Ramos (cell line): ENCODE measurements at regions not wholly inside any gene's neighbourhood (a gene's known extent, or its start where the extent isn't known, plus 50 kb on each side); places are given as distances from the start of the nearest gene placed in this dataset.
"Not testable (repeated sequence)": the region's sequence is repeated elsewhere in the genome, so short reads cannot be mapped to it uniquely, and the experiment has no call there.

ENCODE experiments used
- in situ Hi-C: fragments of 300-500 bp; cut with MboI; formaldehyde crosslinking; loops from one replicate; pipeline ENCODE4 v1.14.3; 2022; ENCODE audit warnings: low sequenced_read_pairs; ENCODE audit not compliant: unreplicated experiment

DNA sequence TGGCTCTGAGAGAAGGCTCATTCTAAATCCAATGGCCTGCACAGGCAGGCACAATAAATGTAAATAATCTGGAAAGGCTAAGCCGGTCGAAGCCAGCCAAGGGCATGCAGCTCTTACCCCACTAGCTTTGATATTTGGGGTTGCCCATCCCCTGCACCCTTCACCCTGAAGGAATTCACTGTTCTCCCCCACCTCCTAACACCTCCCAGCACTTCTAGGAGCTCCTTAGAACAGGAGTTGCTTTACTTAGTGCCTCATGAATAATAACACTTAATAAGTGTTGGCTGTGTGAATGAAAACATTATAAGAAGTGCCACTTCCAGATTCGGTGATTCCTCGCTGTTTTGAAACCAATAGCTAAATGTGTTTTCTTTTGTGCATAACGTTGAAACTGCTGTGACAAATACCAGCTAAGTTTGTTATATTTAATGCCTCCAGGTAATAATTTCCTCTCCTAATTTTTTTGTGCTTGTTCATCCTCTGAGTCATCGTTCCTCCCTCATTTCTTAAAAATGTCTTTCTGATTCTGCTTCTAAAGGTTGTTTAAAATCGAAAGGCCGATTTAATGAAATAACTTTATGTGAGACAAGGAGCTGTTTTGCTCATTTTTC is 458.8 kb downstream of the METTL4 start:
- in situ Hi-C loops: loop anchor here (25.0 kb wide), 1 partner anchor 225 kb away; no protein-coding TSS in a partner anchor

GRCh38 chr18:2114289-2114688 is 457.0 kb downstream of the METTL4 start:
- in situ Hi-C loops: loop anchor here (25.0 kb wide), 1 partner anchor 223 kb away; no protein-coding TSS in a partner anchor

GRCh38 chr18:2114765-2115164 is 456.5 kb downstream of the METTL4 start:
- in situ Hi-C loops: loop anchor here (25.0 kb wide), 1 partner anchor 223 kb away; no protein-coding TSS in a partner anchor

DNA sequence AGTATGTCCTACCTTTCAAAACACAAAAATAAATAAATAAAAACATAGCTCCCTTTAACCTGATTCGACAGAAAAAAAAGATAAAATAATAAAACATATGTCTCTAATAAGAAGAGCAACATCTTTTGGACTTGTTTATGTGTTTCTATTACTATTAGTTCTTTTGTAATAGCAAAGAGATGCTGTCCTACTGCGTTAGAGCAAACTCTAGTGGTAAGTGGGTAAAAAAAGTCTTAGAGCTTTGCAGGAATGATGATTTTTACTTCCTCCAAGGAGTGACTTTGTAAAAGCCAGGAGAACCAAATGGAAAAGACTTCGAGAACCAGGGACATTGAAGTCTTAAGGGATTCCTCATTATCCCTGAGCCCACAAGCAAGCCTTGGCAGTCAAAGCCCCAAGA is 450.1 kb downstream of the METTL4 start:
- in situ Hi-C loops: loop anchor here (25.0 kb wide), 1 partner anchor 216 kb away; no protein-coding TSS in a partner anchor

- in situ Hi-C loops: loop anchor here (25.0 kb wide), 1 partner anchor 214 kb away; no protein-coding TSS in a partner anchor
These were observed 448.2 kb downstream of the METTL4 start for GRCh38 chr18:2123077-2123476.

DNA sequence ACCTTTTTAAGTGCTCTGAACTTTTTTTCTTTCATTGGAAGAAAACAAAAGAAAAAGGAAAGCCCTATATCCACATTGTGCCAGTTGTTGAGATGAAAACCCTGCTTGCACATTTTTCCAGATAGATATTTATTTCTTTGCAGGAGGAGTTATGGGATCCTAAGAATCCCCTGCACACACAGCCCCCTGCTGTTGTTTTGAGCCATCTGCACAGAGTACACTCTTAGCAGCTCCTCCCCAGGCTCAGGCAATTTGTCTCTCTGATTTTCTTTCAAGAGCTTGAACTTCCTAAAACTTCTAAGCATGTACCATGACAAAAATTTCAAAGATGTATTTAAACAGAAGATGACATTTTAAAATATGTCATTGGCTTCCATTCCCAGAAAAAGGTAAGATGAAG is 436.9 kb downstream of the METTL4 start:
- in situ Hi-C loops: no loop called here

- in situ Hi-C loops: no loop called here
These were observed 436.0 kb downstream of the METTL4 start for GRCh38 chr18:2135309-2135708.

- in situ Hi-C loops: no loop called here
These were observed 432.8 kb downstream of the METTL4 start for GRCh38 chr18:2138552-2138951.

GRCh38 chr18:2139691-2140090 is 431.6 kb downstream of the METTL4 start:
- in situ Hi-C loops: no loop called here

GRCh38 chr18:2143636-2144035 is 427.7 kb downstream of the METTL4 start:
- in situ Hi-C loops: no loop called here

GRCh38 chr18:2144811-2145210 is 426.5 kb downstream of the METTL4 start:
- in situ Hi-C loops: no loop called here

DNA sequence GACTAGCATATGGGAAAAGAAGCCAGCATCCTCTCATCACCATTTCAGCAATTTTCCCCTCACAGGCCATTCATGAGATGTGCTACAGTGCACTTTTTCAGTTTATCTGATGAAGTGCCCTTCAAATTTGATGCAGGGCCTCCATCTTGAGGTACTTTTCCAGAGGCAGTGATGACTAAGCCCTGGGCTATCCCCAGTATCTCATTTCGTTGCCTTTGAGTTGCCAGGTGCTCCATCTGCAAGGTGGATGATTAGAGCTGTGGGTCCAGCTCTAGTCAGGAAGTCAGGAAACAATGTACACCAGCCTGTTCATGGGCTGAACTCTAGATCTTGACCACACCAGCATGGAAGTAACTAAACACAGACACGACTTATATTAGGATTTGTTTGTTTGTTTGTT is 425.2 kb downstream of the METTL4 start:
- in situ Hi-C loops: no loop called here

DNA sequence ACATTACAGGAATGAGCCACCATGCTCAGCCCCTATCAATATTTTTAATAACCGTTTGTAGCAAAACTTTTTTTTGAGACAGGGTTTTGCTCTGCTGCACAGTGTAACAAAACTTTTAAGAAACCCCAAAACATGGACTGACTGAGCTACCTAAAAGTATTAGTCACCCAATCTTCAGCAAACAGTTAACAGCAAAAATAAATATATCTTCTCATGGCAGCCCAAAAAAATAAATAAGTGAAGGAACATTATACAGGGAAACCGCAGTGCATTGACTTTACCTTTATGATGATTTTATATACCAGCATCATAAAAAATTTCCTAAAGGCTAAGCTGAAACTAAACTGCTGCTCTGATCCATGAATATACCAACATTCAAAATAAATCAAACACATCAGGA is 424.6 kb downstream of the METTL4 start:
- in situ Hi-C loops: no loop called here

DNA sequence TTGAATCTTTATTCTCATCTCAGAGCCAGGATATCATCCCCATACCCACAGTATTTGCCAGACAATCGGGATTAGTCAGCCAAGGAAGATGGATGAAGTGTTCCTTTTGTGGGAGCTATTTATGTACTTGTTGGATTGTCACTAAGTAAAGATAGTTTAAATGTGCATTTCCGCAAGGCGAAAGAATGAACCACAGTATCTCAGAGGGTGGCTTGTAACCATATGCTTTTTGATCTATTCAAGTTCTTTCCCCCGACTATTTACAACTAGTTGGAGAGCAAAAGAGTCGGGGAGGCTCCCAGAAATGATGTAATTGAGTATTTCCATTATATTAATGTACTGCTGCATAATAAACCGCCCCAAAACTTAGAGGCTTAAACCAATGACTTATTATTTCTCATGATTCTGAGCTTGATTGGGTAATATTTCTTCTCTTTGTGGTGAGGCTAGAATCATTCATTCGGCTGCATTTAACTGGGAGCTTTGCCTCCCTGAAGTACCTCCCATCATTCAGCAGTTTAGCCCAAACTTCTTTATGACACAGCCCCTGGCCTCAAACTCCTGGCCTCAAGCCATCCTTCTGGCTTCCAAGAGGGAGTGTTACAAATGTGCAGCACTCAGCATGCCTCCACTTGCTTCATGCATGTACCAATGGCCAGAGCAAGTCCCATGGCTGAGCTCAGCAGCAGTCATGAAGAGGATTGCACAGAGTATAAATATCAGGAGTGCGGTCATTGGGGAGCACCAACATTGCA is 423.7 kb downstream of the METTL4 start:
- in situ Hi-C loops: no loop called here

DNA sequence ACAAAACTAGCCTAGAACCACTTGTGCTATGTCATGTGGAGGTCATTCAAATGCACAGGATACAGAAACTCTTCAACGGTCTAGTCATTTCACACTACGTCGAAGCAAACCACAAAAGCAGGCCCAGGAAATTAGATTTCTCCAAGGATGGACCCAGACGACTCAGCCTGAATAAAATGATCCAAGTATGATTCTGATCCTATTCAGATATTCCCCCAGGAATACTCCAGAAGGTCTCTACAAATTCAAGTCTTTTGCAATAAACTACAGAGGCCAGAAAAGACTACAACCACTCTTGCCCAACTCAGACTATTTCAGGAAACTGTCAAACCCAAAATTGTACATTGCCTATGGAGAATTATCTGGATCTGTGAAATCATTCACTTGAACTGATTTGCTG is 422.5 kb downstream of the METTL4 start:
- in situ Hi-C loops: no loop called here

DNA sequence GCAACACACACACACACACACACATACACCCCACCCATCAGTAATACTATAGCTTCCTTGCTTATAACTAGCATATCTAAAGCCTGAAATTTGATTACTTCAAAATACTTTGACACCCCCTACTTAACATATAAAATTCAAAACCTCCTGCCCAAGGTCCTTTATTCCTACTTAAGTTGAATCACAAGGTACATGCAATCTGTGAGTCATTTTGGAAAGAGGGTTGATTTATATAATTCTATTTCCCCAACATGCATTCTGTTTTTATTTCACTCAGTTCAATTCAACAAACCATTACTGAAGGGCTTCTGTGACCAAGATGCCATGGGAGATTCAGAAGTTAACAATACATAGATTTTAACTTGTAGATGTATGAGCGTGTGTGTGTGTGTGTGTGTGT is 420.7 kb downstream of the METTL4 start:
- in situ Hi-C loops: no loop called here

DNA sequence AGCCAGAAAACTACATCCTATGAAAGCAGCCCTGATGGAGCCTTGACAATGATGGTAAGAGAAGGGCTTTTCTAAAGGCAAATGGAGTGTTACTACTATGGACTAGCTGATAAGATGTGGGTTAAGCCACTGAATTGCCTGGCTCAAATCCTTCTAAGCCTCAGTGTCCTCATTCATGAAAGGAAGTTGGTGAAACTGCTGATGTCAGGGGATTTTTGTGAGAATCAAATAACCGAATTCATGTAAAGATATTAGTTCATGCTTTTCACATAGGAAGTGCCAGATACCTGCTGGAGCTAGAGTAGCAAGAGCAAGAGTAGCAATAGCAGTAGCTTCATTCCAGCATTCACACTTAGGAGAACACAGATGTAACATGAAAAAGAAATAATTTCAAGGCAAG is 417.0 kb downstream of the METTL4 start:
- in situ Hi-C loops: no loop called here

GRCh38 chr18:2164644-2165550 is 406.4 kb downstream of the METTL4 start:
- in situ Hi-C loops: no loop called here

DNA sequence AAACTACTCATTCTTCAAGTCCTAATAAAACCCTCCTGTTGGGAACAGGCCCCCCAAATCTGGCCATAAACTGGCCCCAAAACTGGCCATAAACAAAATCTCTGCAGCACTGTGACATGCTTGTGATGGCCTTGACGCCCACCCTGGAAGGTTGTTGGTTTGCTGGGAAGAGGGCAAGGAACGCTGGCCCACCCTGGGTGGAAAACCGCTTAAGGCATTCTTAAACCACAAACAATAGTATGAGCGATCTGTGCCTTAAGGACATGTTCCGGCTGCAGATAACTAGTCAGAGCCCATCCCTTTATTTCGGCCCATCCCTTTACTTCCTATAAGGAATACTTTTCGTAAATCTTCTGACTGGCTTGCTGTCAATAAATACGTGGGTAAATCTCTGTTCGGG is 404.4 kb downstream of the METTL4 start:
- in situ Hi-C loops: not testable (repeated sequence)

- in situ Hi-C loops: no loop called here
These were observed 403.3 kb downstream of the METTL4 start for GRCh38 chr18:2168022-2168421.

GRCh38 chr18:2169656-2170055 is 401.6 kb downstream of the METTL4 start:
- in situ Hi-C loops: no loop called here
